HepG2 (cell line): ENCODE measurements at regions not wholly inside any gene's neighbourhood (a gene's known extent, or its start where the extent isn't known, plus 50 kb on each side); places are given as distances from the start of the nearest gene placed in this dataset.

Experiments used
- ATAC-seq: fragments of 200-7000 bp; cut with Tn5 transposase; 3 replicates; pipeline ENCODE4 v1.9.1; 2020; ENCODE audit warnings: mild to moderate bottlenecking, moderate library complexity
- BruUV-seq: library from RNA; stranded (reverse); fragments of 400-500 nt; replicated peaks from 2 replicates; lab custom pipeline; 2021; lab: Mats Ljungman, UMichigan
- CTCF ChIA-PET: fragments of 300-600 bp; formaldehyde crosslinking; extraction: SDS; loops from one replicate; lab custom pipeline; 2021; ENCODE audit warnings: low total read pairs, inconsistent platforms, low intra/inter-chr PET ratio; lab: Yijun Ruan, JAX
- POLR2A ChIA-PET: fragments of 350-600 bp; sonication (Branson Sonifier 250); formaldehyde crosslinking; loops from one replicate; lab custom pipeline; 2020; ENCODE audit warnings: antibody characterized with exemption, inconsistent platforms; lab: Yijun Ruan, JAX
- DNase-seq: peaks from one replicate; pipeline ENCODE4 v3.0.0-alpha.2; 2015; ENCODE audit warnings: low spot score
- FAIRE-seq: peaks from 3 replicates; lab custom pipeline; 2011; peaks lifted over from hg19 to GRCh38; lab: Jason Lieb, UNC
- H2AFZ ChIP-seq: one replicate; pipeline ENCODE4 v1.6.1; 2011; ENCODE audit warnings: low read length, inconsistent platforms
- H3K27ac ChIP-seq: fragments of 300-600 bp; 3 replicates; pipeline ENCODE4 v1.8.0; 2011; ENCODE audit warnings: mixed run types, mild to moderate bottlenecking, mixed read lengths, low read length, inconsistent platforms; ENCODE audit not compliant: insufficient read depth; ENCODE audit errors: extremely low read length
- H3K27me3 ChIP-seq, 2 experiments: fragments of 200-600 bp in 1 of 2; 2 replicates in 1 of 2; 3 replicates in 1 of 2; pipeline versions ENCODE4 v1.6.0 to v1.8.0; 2011; ENCODE audit warnings: low read length in 2 of 2, mild to moderate bottlenecking in 2 of 2, moderate library complexity in 2 of 2, inconsistent platforms in 1 of 2; ENCODE audit not compliant: insufficient read depth in 2 of 2, control insufficient read depth in 1 of 2
- H3K36me3 ChIP-seq, 2 experiments: fragments of 200-600 bp in 1 of 2; replicated peaks in 1 of 2; 2 replicates in 1 of 2; 3 replicates in 1 of 2; pipeline versions ENCODE4 v1.5.1 to v1.8.0; 2011; ENCODE audit warnings: low read length in 2 of 2, inconsistent platforms in 1 of 2; ENCODE audit not compliant: insufficient read depth in 2 of 2, control insufficient read depth in 1 of 2
- H3K4me1 ChIP-seq: 2 replicates; pipeline ENCODE4 v1.5.1; 2012; ENCODE audit warnings: low read length, inconsistent platforms; ENCODE audit not compliant: insufficient read depth
- H3K4me2 ChIP-seq: 2 replicates; pipeline ENCODE4 v1.6.0; 2011; ENCODE audit warnings: low read depth, low read length, inconsistent platforms
- H3K4me3 ChIP-seq, 3 experiments: fragments of 200-600 bp in 1 of 3; sonication (generic), shearing (Covaris generic) in 1 of 3; replicated peaks in 1 of 3; 2 replicates each; pipeline ENCODE4 v1.5.1; 2011 to 2016; ENCODE audit warnings: low read length in 3 of 3, inconsistent platforms in 2 of 3, low read depth in 2 of 3, mild to moderate bottlenecking in 2 of 3, control low read depth in 1 of 3, mixed read lengths in 1 of 3; ENCODE audit not compliant: insufficient read depth in 1 of 3
- H3K79me2 ChIP-seq: one replicate; pipeline ENCODE4 v1.6.1; 2011; ENCODE audit warnings: low read length, inconsistent platforms; ENCODE audit not compliant: insufficient read depth
- H3K9ac ChIP-seq: 2 replicates; pipeline ENCODE4 v1.6.0; 2011; ENCODE audit warnings: mild to moderate bottlenecking, low read depth, low read length, inconsistent platforms; ENCODE audit not compliant: insufficient read depth
- H3K9me3 ChIP-seq: 2 replicates; pipeline ENCODE4 v1.5.1; 2012; ENCODE audit warnings: mild to moderate bottlenecking, low read length
- H4K20me1 ChIP-seq: 2 replicates; pipeline ENCODE4 v1.6.0; 2011; ENCODE audit warnings: inconsistent platforms, mild to moderate bottlenecking, low read length, moderate library complexity; ENCODE audit not compliant: insufficient read depth
- AHDC1 ChIP-seq: sonication (generic); formaldehyde crosslinking; IDR thresholded peaks from 2 replicates; pipeline ENCODE4 v1.5.1; 2020; ENCODE audit warnings: mild to moderate bottlenecking, missing genetic modification reagents, borderline replicate concordance
- CSRNP2 ChIP-seq: sonication (generic); formaldehyde crosslinking; conservative IDR thresholded peaks from 2 replicates; pipeline ENCODE4 v1.8.0; 2022; ENCODE audit warnings: low read depth, missing genetic modification reagents
- FOXO4 ChIP-seq: sonication (generic); formaldehyde crosslinking; conservative IDR thresholded peaks from 2 replicates; pipeline ENCODE4 v1.8.1; 2023; ENCODE audit warnings: missing genetic modification reagents
- ZNF362 ChIP-seq: sonication (generic); formaldehyde crosslinking; IDR thresholded peaks from 2 replicates; pipeline ENCODE4 v1.4.0; 2020; ENCODE audit warnings: missing genetic modification reagents, mild to moderate bottlenecking, borderline replicate concordance
- ZNF552 ChIP-seq: sonication (generic); formaldehyde crosslinking; IDR thresholded peaks from 2 replicates; pipeline ENCODE4 v1.9.0; 2022; ENCODE audit warnings: missing genetic modification reagents, mild to moderate bottlenecking, borderline replicate concordance
- WGBS: methylation state at CpG from one replicate; pipeline ENCODE4 v1.1.6; 2017; ENCODE audit warnings: low lambda C conversion rate; 5-methylcytosine and 5-hydroxymethylcytosine counted together
- in situ Hi-C: cut with HindIII; loops from 2 replicates; pipeline ENCODE4 v1.10.0; 2017; ENCODE audit warnings: low pct_unique_long_range_greater_than_20kb; ENCODE audit not compliant: extremely low pct_ligation_motif_present
- intact Hi-C: fragments of 100-400 bp; cut with micrococcal nuclease; formaldehyde crosslinking; loops from one replicate; pipeline ENCODE4 v1.10.0; 2022; ENCODE audit not compliant: unreplicated experiment

GRCh38 chr5:61800450-61800849 lies 468.4 kb downstream of the ZSWIM6 start (continued):
- TF ChIP-seq AHDC1 (CRISPR knock-in tag) = no peak

GRCh38 chr5:61801174-61801573 lies 469.1 kb downstream of the ZSWIM6 start:
- Histone ChIP-seq H4K20me1 (no peaks in the 10 kb centered on the region), H3K4me2 (no peak overlapping the region), H3K4me1 (no peaks in the 10 kb centered on the region), H3K79me2 (no peaks in the 10 kb centered on the region), H3K9ac (no peak overlapping the region), H3K4me3 (no peak overlapping the region), H3K9me3 (no peaks in the 10 kb centered on the region), H3K36me3 (no peaks in the 10 kb centered on the region), H3K27me3 (no peaks in the 10 kb centered on the region), H3K27ac (no peak overlapping the region), H2AFZ (no peak overlapping the region)
- ChIA-PET POLR2A (no interaction called here), CTCF (no interaction called here)
- in situ Hi-C loops (no loop called here), intact Hi-C loops (no loop called here)
- no TSS peak for BruUV-seq
- WGBS = 11% methylated on average over 4 of the region's 4 CpGs
- no peak for DNase-seq
- TF ChIP-seq FOXO4 (CRISPR knock-in tag) (no peak), CSRNP2 (no peak), ZNF362 (no peak), ZNF552 (CRISPR knock-in tag) (no peak)
- ATAC-seq = no peak
- FAIRE-seq = no peak
